Activated CD4-positive, alpha-beta memory T cell treated with anti-CD3 and anti-CD28 coated beads for 36 hours (primary cell): ENCODE measurements at regions not wholly inside any gene's neighbourhood (a gene's known extent, or its start where the extent isn't known, plus 50 kb on each side); places are given as distances from the start of the nearest gene placed in this dataset.
A peak's percentile ranks its signal among the peaks of the same experiment; 100 is the strongest.
"Not testable (repeated sequence)": the region's sequence is repeated elsewhere in the genome, so short reads cannot be mapped to it uniquely, and the experiment has no call there.

ENCODE experiments used
- CTCF ChIA-PET: fragments of 350-600 bp; sonication (Branson Sonifier 250); formaldehyde crosslinking; loops from one replicate; lab custom pipeline; 2021; ENCODE audit warnings: antibody characterized with exemption, inconsistent platforms; lab: Charles Lee
- POLR2A ChIA-PET: fragments of 350-600 bp; sonication (Branson Sonifier 250); formaldehyde crosslinking; loops from one replicate; lab custom pipeline; 2021; ENCODE audit warnings: antibody characterized with exemption; lab: Charles Lee
- DNase-seq: peaks from one replicate; pipeline ENCODE4 v3.0.0-alpha.2; 2020
- H3K27ac Mint-ChIP-seq: one replicate; pipeline ENCODE4 v1.8.0; 2021; ENCODE audit warnings: mixed read lengths
- H3K27me3 Mint-ChIP-seq: one replicate; pipeline ENCODE4 v1.8.0; 2021; ENCODE audit warnings: mixed read lengths
- H3K36me3 Mint-ChIP-seq: one replicate; pipeline ENCODE4 v1.8.0; 2021; ENCODE audit warnings: mixed read lengths
- H3K4me1 Mint-ChIP-seq: one replicate; pipeline ENCODE4 v1.8.0; 2021; ENCODE audit warnings: low read depth, mixed read lengths
- H3K4me3 Mint-ChIP-seq: one replicate; pipeline ENCODE4 v1.8.0; 2021; ENCODE audit warnings: mild to moderate bottlenecking, mixed read lengths
- H3K9me3 Mint-ChIP-seq: one replicate; pipeline ENCODE4 v1.8.0; 2021; ENCODE audit warnings: mixed read lengths
- intact Hi-C: fragments of 100-400 bp; cut with micrococcal nuclease; formaldehyde crosslinking; loops from one replicate; pipeline ENCODE4 v1.15.1; 2023

DNA sequence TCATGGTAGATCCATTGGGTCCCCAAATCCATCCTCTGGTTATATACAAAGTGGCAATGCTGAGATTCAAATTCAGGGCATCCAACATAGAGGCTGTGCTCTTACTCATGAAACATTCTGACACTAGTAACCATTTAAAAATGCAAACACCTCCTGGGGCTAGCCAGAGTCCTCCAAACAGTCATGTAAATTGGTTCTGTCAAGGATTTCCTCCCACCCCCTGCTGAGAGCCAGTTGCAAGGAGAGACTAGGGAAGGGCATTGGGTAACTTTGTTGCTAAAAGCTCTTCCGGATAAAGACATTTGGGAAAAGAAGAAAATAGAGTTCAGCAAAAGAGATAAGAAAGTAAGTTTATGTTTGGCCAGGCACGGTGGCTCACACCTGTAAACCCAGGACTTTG is 58.3 kb downstream of the ART5 start:
- POLR2A ChIA-PET, CTCF ChIA-PET, H3K4me3 Mint-ChIP-seq, H3K4me1 Mint-ChIP-seq, H3K9me3 Mint-ChIP-seq, intact Hi-C loops, DNase-seq, H3K36me3 Mint-ChIP-seq, H3K27ac Mint-ChIP-seq: not testable (repeated sequence)
- H3K27me3 Mint-ChIP-seq, result peaks cover 22% of the 10 kb centered on the region

DNA sequence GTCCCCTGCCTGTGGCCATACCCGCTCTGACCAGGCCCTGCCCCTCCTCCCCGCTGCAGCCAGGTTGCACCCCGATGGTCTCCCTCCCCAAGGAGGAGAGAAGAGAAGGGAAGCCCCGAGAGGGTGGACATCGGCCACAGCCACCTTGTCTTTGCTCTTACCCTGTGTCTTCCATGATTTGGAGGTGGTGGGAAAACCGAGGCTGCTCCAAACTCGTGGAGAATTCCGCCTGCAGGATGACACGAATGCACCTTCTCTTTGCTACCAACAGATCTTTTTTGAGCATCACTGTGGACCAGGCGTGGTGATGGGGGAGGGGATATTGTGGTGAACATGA is 60.4 kb downstream of the ART5 start:
- peak overlapping the region; percentile 13 for H3K27ac Mint-ChIP-seq
- H3K9me3 Mint-ChIP-seq, H3K4me1 Mint-ChIP-seq, intact Hi-C loops, DNase-seq, POLR2A ChIA-PET, H3K36me3 Mint-ChIP-seq: not testable (repeated sequence)
- H3K27me3 Mint-ChIP-seq, result peaks cover 20% of the 10 kb centered on the region
- CTCF ChIA-PET, result interaction anchor here (0.7 to 1.2 kb wide), 4 partner anchors 29 to 128 kb away, joined by 3 to 4 read pairs (median 3); no protein-coding TSS in a partner anchor
- H3K4me3 Mint-ChIP-seq, result peak overlapping the region; percentile 39

DNA sequence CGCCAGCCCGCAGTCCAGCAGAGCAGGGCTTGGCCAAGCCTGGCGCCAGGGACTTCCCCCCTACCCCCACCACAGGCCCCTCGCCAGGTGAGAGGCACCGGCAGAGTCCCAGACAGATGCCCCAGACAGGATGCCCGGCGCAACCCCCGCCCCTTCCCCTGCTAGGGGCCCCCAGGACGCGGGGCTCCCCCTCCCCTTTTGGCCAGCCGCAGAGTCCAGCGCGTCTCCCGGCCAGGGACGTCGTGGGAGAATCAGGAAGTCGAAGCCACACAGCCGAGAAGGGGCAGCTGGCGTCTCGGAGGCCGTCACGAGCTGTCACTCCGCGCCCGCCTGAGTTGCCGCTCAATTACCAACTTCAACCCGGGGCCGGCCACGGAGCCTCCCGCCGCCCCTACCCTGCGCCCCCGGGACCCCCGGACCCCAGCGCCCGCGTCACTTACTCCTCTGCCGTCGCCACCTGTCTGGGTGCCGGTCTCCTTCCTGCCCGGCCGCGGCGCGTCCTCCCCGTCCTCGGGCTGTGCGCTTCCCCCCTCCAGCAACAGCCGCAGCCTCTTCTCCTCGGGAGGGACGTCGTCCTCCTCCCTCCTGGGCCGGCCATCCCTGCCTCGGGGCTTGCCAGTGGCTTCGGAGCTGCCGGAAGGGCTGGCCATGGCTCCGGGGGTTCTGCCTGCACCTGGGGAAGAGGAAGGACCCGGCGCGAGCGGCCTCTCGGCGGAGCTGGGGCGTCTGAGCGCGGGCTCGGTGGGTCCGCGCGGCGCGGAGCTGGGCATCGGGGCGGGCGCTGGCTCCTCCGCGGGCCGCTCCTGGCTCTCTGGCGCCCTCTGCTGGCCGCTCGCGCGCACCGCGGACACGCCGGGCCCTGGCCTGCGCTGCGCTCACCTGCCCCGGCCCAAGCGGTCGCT is 61.1 kb downstream of the ART5 start:
- POLR2A ChIA-PET, H3K4me1 Mint-ChIP-seq, H3K9me3 Mint-ChIP-seq, H3K36me3 Mint-ChIP-seq, H3K27ac Mint-ChIP-seq, intact Hi-C loops: not testable (repeated sequence)
- CTCF ChIA-PET, result interaction anchor here (0.7 to 1.2 kb wide), 4 partner anchors 29 to 127 kb away, joined by 3 to 4 read pairs (median 3); no protein-coding TSS in a partner anchor
- Mint-ChIP-seq H3K4me3 (peak overlapping the region; percentile 66), H3K27me3 (peaks cover 20% of the 10 kb centered on the region)
- peak; percentile 69 for DNase-seq

DNA sequence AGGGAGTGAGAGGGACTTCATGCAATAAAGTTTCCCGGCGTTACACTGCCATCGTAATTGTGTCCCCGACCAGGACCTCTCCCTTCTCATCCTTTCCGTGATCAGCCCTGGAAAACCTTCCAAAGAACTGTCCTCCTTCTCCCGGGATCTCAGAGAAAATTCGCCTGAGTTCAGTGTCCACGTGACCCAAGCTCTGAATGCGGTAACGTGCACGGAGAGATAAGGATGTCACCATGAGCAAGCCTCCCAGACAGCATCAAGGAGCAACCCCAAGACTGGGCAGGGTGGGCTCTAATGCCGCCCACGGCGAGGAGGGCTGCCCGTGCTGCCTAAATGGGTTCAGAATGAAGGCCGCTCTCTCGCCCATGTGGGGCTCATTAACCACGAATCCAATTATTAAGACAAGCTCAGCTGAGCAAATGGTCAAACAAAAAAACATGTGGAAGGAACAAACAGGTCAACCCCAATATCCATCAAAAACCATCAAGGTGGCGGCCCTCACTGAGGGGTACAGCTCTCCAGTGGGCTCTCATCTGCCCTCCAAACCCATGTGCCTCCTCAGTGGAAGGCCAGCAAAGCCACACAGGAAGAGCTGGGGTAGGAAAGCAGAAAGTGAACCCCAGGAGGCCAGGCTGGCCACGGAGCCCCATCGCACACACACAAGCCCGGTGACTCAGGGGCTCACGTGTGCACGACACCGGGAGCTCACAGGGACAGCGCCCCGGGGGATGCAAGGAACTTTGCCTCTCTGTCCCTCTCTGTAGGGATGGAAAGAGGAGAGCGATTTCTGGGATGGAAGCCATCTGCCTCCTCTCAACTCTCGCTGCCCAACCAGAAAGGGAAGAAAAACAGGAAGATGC is 62.0 kb downstream of the ART5 start:
- Mint-ChIP-seq H3K27me3 (peaks cover 17% of the 10 kb centered on the region), H3K4me3 (peak overlapping the region; percentile 62)
- H3K36me3 Mint-ChIP-seq, H3K27ac Mint-ChIP-seq, H3K9me3 Mint-ChIP-seq, H3K4me1 Mint-ChIP-seq, intact Hi-C loops: not testable (repeated sequence)
- CTCF ChIA-PET, result interaction anchor here (1.1 to 1.2 kb wide), 2 partner anchors 30 to 103 kb away, joined by 3 to 4 read pairs; no protein-coding TSS in a partner anchor
- peak; percentile 12 for DNase-seq
- POLR2A ChIA-PET, result interaction anchor here (0.6 kb wide), 1 partner anchor 590 kb away, joined by 3 read pairs; no protein-coding TSS in a partner anchor

DNA sequence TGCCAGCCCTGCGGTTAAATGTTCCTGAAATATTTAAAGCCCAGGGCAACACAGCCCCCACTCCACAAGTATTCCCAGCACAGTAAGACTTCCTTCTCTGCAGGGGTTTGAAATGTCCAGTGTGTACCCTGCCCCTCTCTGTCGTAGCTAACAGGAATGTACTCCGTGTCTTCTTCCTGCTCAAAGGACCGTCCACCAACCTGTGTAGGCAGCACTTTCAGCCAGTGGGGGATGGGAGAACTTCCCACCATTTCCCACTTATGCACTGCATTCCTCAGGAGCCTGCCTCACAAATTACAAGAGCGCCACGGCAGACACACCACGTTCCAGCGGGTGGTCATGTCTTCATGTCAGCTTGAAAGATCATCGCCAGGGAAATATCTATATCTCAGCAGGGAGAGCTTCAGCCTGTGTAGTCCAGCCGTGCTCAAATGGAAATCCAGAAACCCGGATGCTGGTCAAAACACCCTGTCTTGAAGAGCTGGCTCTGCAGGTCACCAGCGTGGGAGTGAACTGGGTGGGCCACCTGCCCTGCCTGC is 65.7 kb downstream of the ART5 start:
- H3K4me3 Mint-ChIP-seq, H3K4me1 Mint-ChIP-seq, DNase-seq, POLR2A ChIA-PET, H3K9me3 Mint-ChIP-seq, H3K36me3 Mint-ChIP-seq, H3K27ac Mint-ChIP-seq, CTCF ChIA-PET, intact Hi-C loops, H3K27me3 Mint-ChIP-seq: not testable (repeated sequence)

DNA sequence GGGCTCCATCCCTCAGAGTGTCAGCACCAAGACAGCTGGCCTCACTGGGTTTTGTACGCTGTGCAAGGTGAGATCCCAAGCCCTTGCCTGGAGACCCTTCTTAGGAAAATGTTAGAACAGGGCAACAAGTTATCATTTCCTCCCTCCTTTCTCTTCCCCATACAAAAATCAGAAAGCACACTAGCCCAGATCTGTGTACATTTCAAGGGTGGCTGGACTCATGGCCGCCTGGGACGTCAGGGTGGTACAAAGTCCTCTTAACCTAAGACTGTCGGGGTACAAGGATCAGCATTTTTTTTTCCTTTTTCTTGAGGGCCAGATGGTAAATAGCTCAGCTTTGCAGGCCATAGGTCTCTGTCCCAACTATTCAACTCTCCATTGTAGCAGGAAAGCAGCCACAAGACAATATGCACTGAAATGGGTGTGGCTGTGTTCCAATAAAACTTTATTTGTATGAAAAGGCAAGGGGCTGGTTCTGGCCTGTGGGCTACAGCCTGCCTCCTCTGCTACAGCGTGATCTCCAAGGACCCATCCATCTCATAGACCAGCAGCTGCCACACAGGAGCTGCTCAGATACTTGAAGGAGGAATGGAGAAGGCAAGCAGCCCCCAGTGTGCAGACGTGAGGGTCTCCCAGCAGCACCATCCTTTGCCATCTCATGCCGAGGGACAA is 68.7 kb downstream of the ART5 start:
- H3K36me3 Mint-ChIP-seq, POLR2A ChIA-PET, H3K27me3 Mint-ChIP-seq, intact Hi-C loops, H3K27ac Mint-ChIP-seq, CTCF ChIA-PET, H3K4me1 Mint-ChIP-seq, H3K4me3 Mint-ChIP-seq, DNase-seq, H3K9me3 Mint-ChIP-seq: not testable (repeated sequence)

DNA sequence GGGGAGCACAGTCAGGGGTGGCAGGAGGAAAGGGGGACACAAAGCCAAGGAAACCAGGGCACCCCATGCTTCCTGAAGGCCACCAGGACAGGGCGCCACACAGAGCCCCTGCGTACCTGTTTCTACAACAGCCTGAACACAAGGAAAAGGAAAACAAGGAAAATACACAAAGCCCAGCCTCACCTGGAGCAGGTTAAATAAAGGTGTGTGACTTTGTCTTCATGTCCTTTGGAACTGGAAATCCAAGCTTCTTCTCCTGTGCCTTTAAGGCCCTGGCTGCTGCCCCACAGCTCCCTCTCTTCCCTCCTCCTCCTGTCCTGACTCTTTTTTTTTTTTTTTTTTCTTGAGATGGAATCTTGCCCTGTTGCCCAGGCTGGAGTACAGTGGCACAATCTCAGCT is 70.0 kb downstream of the ART5 start:
- H3K4me1 Mint-ChIP-seq, H3K27me3 Mint-ChIP-seq, intact Hi-C loops, H3K9me3 Mint-ChIP-seq, DNase-seq, CTCF ChIA-PET, H3K27ac Mint-ChIP-seq, H3K36me3 Mint-ChIP-seq, H3K4me3 Mint-ChIP-seq, POLR2A ChIA-PET: not testable (repeated sequence)

DNA sequence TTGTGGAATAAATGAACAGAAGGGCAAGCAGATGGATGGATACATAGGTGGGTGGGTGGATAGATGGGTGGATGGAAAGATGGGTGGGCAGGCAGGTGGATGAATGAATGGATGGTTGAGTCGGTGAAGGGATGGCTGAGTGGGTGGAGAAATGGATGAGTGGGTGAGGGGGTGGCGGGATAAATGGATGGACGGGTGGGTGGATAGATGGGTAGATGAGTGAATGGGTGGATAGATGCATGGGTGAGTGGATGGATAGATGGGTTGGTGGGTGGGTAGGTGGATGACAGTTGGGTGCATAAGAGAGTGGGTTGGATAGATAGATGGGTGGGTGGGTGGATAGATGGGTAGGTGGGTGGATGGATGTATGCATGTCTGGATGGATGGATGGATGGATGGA is 76.0 kb downstream of the ART5 start:
- CTCF ChIA-PET, intact Hi-C loops, POLR2A ChIA-PET, H3K9me3 Mint-ChIP-seq, H3K4me3 Mint-ChIP-seq, H3K36me3 Mint-ChIP-seq, H3K27me3 Mint-ChIP-seq, DNase-seq, H3K27ac Mint-ChIP-seq, H3K4me1 Mint-ChIP-seq: not testable (repeated sequence)

DNA sequence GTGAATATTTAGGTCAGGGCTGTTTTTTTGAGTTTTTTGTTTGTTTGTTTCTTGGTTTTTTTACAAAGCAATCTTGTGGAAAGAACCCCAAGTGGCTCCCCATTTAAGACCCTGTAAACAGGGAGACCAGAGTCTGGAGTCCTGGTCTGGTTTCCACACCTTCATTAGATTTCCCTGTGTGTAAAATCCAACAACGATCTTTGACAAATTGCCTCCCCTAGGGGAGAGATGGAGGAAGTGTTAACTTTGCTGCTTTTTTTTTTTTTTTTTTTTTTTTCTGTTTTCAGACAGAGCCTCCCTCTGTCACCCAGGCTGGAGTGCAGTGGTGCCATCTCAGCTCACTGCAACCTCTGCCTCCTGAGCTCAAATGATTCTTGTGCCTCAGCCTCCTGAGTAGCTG is 77.4 kb downstream of the ART5 start:
- H3K27ac Mint-ChIP-seq, H3K27me3 Mint-ChIP-seq, H3K4me3 Mint-ChIP-seq, H3K9me3 Mint-ChIP-seq, H3K36me3 Mint-ChIP-seq, intact Hi-C loops, H3K4me1 Mint-ChIP-seq, POLR2A ChIA-PET: not testable (repeated sequence)
- CTCF ChIA-PET, result interaction anchor here (0.6 kb wide), 1 partner anchor 399 kb away, joined by 3 read pairs; no protein-coding TSS in a partner anchor
- DNase-seq, result peak; percentile 15

DNA sequence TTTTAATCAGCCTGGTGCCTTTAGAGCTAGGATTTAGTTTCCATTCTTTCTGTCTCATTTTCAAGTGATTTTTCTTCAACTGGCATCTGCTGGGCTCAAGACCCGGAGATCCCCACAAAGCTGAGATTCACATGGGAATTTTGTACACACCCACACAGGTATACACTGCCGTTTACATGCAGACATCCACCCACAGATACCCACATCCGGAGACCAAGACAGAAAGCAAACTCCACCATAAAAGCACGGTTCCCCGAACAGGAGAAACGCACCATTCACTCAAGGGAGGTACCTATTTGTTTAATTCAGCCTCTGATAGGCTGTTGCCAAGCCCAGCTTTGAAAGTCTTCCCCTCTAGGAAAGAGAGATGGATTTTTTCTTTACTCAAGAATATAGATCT is 87.2 kb downstream of the ART5 start:
- Mint-ChIP-seq H3K4me3 (peak overlapping the region; percentile 69), H3K27ac (peak overlapping the region; percentile 86), H3K4me1 (peaks cover 25% of the 10 kb centered on the region)
- H3K9me3 Mint-ChIP-seq, POLR2A ChIA-PET, H3K36me3 Mint-ChIP-seq, H3K27me3 Mint-ChIP-seq, intact Hi-C loops, CTCF ChIA-PET: not testable (repeated sequence)
- peak; percentile 63 for DNase-seq

DNA sequence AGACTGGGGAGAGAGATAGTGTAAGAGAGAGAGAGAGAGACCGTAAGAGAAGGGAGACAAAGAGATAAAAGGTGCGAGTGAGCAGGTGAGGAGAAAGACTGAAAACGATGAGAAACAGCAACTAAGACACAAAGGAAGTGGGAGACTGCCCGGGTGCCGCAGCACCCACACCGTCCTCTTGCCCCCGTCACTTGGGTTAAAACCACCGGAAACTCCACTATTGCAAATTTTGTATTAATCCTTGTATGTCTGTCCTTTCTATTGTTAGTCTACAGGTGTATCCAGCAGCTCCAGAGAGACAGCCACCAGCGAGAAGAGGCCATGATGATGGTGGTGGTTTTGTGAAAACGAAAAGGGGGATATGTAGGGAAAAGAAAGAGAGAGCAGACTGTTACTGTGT is 96.8 kb downstream of the ART5 start:
- H3K4me3 Mint-ChIP-seq, result peak overlapping the region; percentile 66
- CTCF ChIA-PET, H3K36me3 Mint-ChIP-seq, H3K9me3 Mint-ChIP-seq, POLR2A ChIA-PET, intact Hi-C loops, H3K27me3 Mint-ChIP-seq: not testable (repeated sequence)
- peak overlapping the region; percentile 80 for H3K27ac Mint-ChIP-seq
- DNase-seq, result peak; percentile 61
- peaks cover 23% of the 10 kb centered on the region for H3K4me1 Mint-ChIP-seq

DNA sequence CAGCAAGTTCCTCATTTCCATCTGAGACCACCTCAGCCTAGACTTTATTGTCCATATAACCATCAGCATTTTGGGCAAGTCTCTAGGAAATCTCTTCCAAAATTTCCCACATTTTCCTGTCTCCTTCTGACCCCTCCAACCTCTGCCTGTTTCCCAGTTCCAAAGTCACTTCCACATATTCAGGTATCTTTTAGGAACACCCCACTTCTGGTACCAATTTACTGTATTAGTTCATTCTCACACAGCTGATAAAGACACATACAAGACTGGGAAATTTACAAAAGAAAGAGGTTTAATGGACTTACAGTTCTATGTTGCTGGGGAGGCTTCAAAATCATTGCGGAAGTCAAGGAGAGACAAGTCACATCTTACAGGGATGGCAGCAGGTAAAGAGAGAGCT is 103.6 kb downstream of the ART5 start:
- H3K4me1 Mint-ChIP-seq, result peaks cover 16% of the 10 kb centered on the region
- peaks cover 21% of the 10 kb centered on the region for H3K36me3 Mint-ChIP-seq
- H3K9me3 Mint-ChIP-seq, result peaks cover 37% of the 10 kb centered on the region
- H3K27me3 Mint-ChIP-seq, CTCF ChIA-PET, H3K4me3 Mint-ChIP-seq, intact Hi-C loops, H3K27ac Mint-ChIP-seq, POLR2A ChIA-PET, DNase-seq: not testable (repeated sequence)
